NCI-H2171 (cell line): ENCODE measurements at regions not wholly inside any gene's neighbourhood (a gene's known extent, or its start where the extent isn't known, plus 50 kb on each side); places are given as distances from the start of the nearest gene placed in this dataset.
A peak's percentile ranks its signal among the peaks of the same experiment; 100 is the strongest.
"Not testable (repeated sequence)": the region's sequence is repeated elsewhere in the genome, so short reads cannot be mapped to it uniquely, and the experiment has no call there.

Experiments
- DNase-seq: peaks from one replicate; lab custom pipeline; 2025; lab: John Stamatoyannopoulos, UW

- no peak for DNase-seq
These were observed 90.9 kb upstream of the FAT1 start for GRCh38 chr4:186814535-186815070.

GRCh38 chr4:186819342-186820086 is 95.9 kb upstream of the FAT1 start:
- DNase-seq: no peak

GRCh38 chr4:186820391-186820891 is 96.8 kb upstream of the FAT1 start:
- peak; percentile 2 for DNase-seq

GRCh38 chr4:186823989-186824388 is 100.3 kb upstream of the FAT1 start:
- no peak for DNase-seq

- no peak for DNase-seq
These were observed 101.4 kb upstream of the FAT1 start for GRCh38 chr4:186825069-186825468.

GRCh38 chr4:186826006-186826405 is 102.3 kb upstream of the FAT1 start:
- DNase-seq: no peak

GRCh38 chr4:186826846-186827533 is 103.3 kb upstream of the FAT1 start:
- no peak for DNase-seq

GRCh38 chr4:186827534-186827897 is 103.9 kb upstream of the FAT1 start:
- no peak for DNase-seq

GRCh38 chr4:186829097-186829496 is 105.4 kb upstream of the FAT1 start:
- no peak for DNase-seq

GRCh38 chr4:186829740-186830449 is 106.2 kb upstream of the FAT1 start:
- DNase-seq: no peak

GRCh38 chr4:186831574-186831973 is 107.9 kb upstream of the FAT1 start:
- no peak for DNase-seq

- DNase-seq: no peak
These were observed 109.2 kb upstream of the FAT1 start for GRCh38 chr4:186832906-186833305.

- DNase-seq: not testable (repeated sequence)
These were observed 113.8 kb upstream of the FAT1 start for GRCh38 chr4:186837463-186837862.

- no peak for DNase-seq
These were observed 114.6 kb upstream of the FAT1 start for GRCh38 chr4:186838295-186838694.

GRCh38 chr4:186839122-186840037 is 115.7 kb upstream of the FAT1 start:
- DNase-seq: no peak

GRCh38 chr4:186840222-186840701 is 116.6 kb upstream of the FAT1 start:
- DNase-seq: no peak

- no peak for DNase-seq
These were observed 117.2 kb upstream of the FAT1 start for GRCh38 chr4:186840771-186841301.

GRCh38 chr4:186844059-186844681 is 120.5 kb upstream of the FAT1 start:
- no peak for DNase-seq

GRCh38 chr4:186845137-186845842 is 121.6 kb upstream of the FAT1 start:
- DNase-seq: no peak

- DNase-seq: no peak
These were observed 122.8 kb upstream of the FAT1 start for GRCh38 chr4:186846426-186846825.
